B cell (primary cell): ENCODE measurements at regions not wholly inside any gene's neighbourhood (a gene's known extent, or its start where the extent isn't known, plus 50 kb on each side); places are given as distances from the start of the nearest gene placed in this dataset.

Source experiments
- ATAC-seq: fragments of 200-7000 bp; cut with Tn5 transposase; one replicate; pipeline ENCODE4 v1.10.0; 2021; ENCODE audit warnings: low read depth, mild to moderate bottlenecking, moderate number of reproducible peaks, moderate library complexity
- CTCF ChIA-PET: fragments of 350-600 bp; sonication (Branson Sonifier 250); formaldehyde crosslinking; loops from one replicate; lab custom pipeline; 2021; ENCODE audit warnings: antibody characterized with exemption, inconsistent platforms; lab: Charles Lee
- POLR2A ChIA-PET: fragments of 350-600 bp; sonication (Branson Sonifier 250); formaldehyde crosslinking; loops from one replicate; lab custom pipeline; 2021; ENCODE audit warnings: antibody characterized with exemption; lab: Charles Lee
- DNase-seq: peaks from one replicate; pipeline ENCODE4 v3.0.0; 2013
- H2AFZ ChIP-seq: 2 replicates; pipeline ENCODE4 v1.6.1; 2012; ENCODE audit warnings: mild to moderate bottlenecking, low read depth, low read length; ENCODE audit not compliant: insufficient read depth, poor library complexity, severe bottlenecking
- H3K27ac ChIP-seq, 2 donors: 1 replicate in 1 of 2; 2 replicates in 1 of 2; pipeline ENCODE4 v1.5.1; 2012 to 2013; ENCODE audit warnings: low read length in 2 of 2, mild to moderate bottlenecking in 2 of 2, moderate library complexity in 1 of 2
- H3K27me3 ChIP-seq, 4 experiments: fragments of 200-600 bp in 1 of 4; sonication (generic) in 1 of 4; replicated peaks in 1 of 4; 1 replicate in 2 of 4; 2 replicates in 2 of 4; pipeline versions ENCODE4 v1.6.1 to v1.7.0; 2013 to 2016; ENCODE audit warnings: low read length in 3 of 4, mild to moderate bottlenecking in 2 of 4, mixed read lengths in 1 of 4, moderate library complexity in 1 of 4; ENCODE audit not compliant: insufficient read depth in 4 of 4, control insufficient read depth in 3 of 4; ENCODE audit errors: control extremely low read depth in 1 of 4
- H3K36me3 ChIP-seq, 2 experiments: replicated peaks in 1 of 2; 1 replicate in 1 of 2; 2 replicates in 1 of 2; pipeline versions ENCODE4 v1.6.1 to v1.7.1; 2013; ENCODE audit warnings: low read length in 1 of 2; ENCODE audit not compliant: insufficient read depth in 2 of 2, control insufficient read depth in 1 of 2; ENCODE audit errors: control extremely low read depth in 1 of 2, extremely low read depth in 1 of 2
- H3K4me1 ChIP-seq, 2 donors: fragments of 200-600 bp in 1 of 2; sonication (generic) in 1 of 2; 1 replicate in 1 of 2; 2 replicates in 1 of 2; pipeline versions ENCODE4 v1.5.1 to v1.6.1; 2013 to 2017; ENCODE audit warnings: low read length in 2 of 2; ENCODE audit not compliant: control insufficient read depth in 2 of 2, insufficient read depth in 2 of 2
- H3K4me2 ChIP-seq: replicated peaks from 2 replicates; pipeline ENCODE3; 2012; ENCODE audit warnings: mild to moderate bottlenecking, low read depth, low read length; ENCODE audit not compliant: poor library complexity, severe bottlenecking
- H3K4me3 ChIP-seq, 5 experiments: fragments of 200-600 bp in 1 of 5; sonication (generic) in 1 of 5; 1 replicate in 3 of 5; 2 replicates in 2 of 5; pipeline versions ENCODE4 v1.5.1 to v1.7.0; 2011 to 2016; ENCODE audit warnings: low read length in 4 of 5, mild to moderate bottlenecking in 4 of 5, low read depth in 2 of 5, control low read depth in 1 of 5, moderate library complexity in 1 of 5; ENCODE audit not compliant: insufficient read depth in 1 of 5; ENCODE audit errors: control extremely low read depth in 1 of 5, extremely low read depth in 1 of 5
- H3K79me2 ChIP-seq: fragments of 200-600 bp; sonication (generic); one replicate; pipeline ENCODE4 v1.6.0; 2016; ENCODE audit warnings: low read length; ENCODE audit not compliant: control insufficient read depth, insufficient read depth
- H3K9ac ChIP-seq: fragments of 200-600 bp; sonication (generic); 2 replicates; pipeline ENCODE4 v1.6.1; 2017; ENCODE audit warnings: mild to moderate bottlenecking, low read length, moderate library complexity
- H3K9me3 ChIP-seq, 3 donors: one replicate each; pipeline versions ENCODE4 v1.6.1 to v1.7.1; 2013; ENCODE audit warnings: low read length in 2 of 3; ENCODE audit not compliant: control insufficient read depth in 2 of 3, insufficient read depth in 1 of 3; ENCODE audit errors: control extremely low read depth in 1 of 3
- H4K20me1 ChIP-seq: 2 replicates; pipeline ENCODE4 v1.6.0; 2012; ENCODE audit warnings: mild to moderate bottlenecking, low read length; ENCODE audit not compliant: insufficient read depth, control insufficient read depth, poor library complexity, severe bottlenecking
- H3K27ac Mint-ChIP-seq: one replicate; pipeline ENCODE4 v1.8.0; 2021; ENCODE audit warnings: mixed read lengths
- H3K27me3 Mint-ChIP-seq: one replicate; pipeline ENCODE4 v1.8.0; 2021; ENCODE audit warnings: mixed read lengths
- H3K4me1 Mint-ChIP-seq: one replicate; pipeline ENCODE4 v1.8.0; 2021; ENCODE audit warnings: mixed read lengths
- H3K4me3 Mint-ChIP-seq: one replicate; pipeline ENCODE4 v1.8.0; 2021; ENCODE audit warnings: mixed read lengths
- H3K9me3 Mint-ChIP-seq: one replicate; pipeline ENCODE4 v1.8.0; 2022; ENCODE audit warnings: mixed read lengths; ENCODE audit not compliant: insufficient read depth
- CTCF ChIP-seq: fragments of 200-600 bp; IDR thresholded peaks from one replicate; pipeline ENCODE4 v1.8.0; 2022; ENCODE audit warnings: antibody characterized with exemption, mild to moderate bottlenecking
- EZH2 ChIP-seq: IDR thresholded peaks from 2 replicates; pipeline ENCODE4 v1.6.1; 2012; ENCODE audit warnings: borderline replicate concordance, low read depth, mild to moderate bottlenecking, moderate library complexity, low read length; ENCODE audit not compliant: insufficient read depth, poor library complexity, severe bottlenecking
- WGBS: methylation state at CpG from one replicate; pipeline ENCODE4 v1.1.5; 2013; ENCODE audit warnings: missing lambda C conversion rate; ENCODE audit not compliant: insufficient coverage; 5-methylcytosine and 5-hydroxymethylcytosine counted together
- intact Hi-C: fragments of 100-400 bp; cut with micrococcal nuclease; formaldehyde crosslinking; loops from one replicate; pipeline ENCODE4 v1.10.0; 2022

DNA sequence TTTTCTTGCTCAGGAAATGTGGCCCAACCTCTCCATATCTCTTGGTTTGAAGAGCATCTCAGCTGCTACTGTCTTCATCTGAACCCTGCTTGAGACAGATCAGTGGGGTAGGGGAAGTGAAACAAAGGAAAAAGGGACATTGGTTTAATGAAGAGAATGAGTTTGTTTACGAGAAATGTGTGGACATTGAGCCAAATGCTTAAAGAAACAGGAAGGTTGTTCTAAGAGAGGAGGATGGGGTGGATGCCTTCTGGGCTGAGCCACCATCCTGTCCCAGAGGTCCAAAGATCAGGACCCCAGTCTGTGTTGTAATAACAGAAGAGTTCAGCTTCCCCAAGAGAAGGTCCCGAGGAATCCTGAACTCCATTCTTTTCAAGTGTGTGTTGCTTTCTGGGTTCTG lies 369.7 kb downstream of the INSC start:
- H2AFZ ChIP-seq = no peak overlapping the region
- no peaks in the 10 kb centered on the region for H3K27me3 Mint-ChIP-seq
- ChIA-PET CTCF (no interaction called here), POLR2A (no interaction called here)
- no peaks in the 10 kb centered on the region for H4K20me1 ChIP-seq
- no peaks in the 10 kb centered on the region for H3K36me3 ChIP-seq
- no peak overlapping the region for H3K9ac ChIP-seq
- no peak overlapping the region for H3K4me3 ChIP-seq
- TF ChIP-seq EZH2 (no peak), CTCF (no peak)
- no peak for DNase-seq
- H3K79me2 ChIP-seq = no peaks in the 10 kb centered on the region
- H3K4me3 Mint-ChIP-seq = no peak overlapping the region
- no peaks in the 10 kb centered on the region for H3K4me1 ChIP-seq
- intact Hi-C loops = no loop called here
- H3K27me3 ChIP-seq = no peaks in the 10 kb centered on the region
- H3K4me1 Mint-ChIP-seq = no peaks in the 10 kb centered on the region
- H3K27ac Mint-ChIP-seq = no peak overlapping the region
- H3K27ac ChIP-seq = no peak overlapping the region
- no peaks in the 10 kb centered on the region for H3K9me3 Mint-ChIP-seq
- no peak for ATAC-seq
- WGBS = 77% methylated on average over 2 of the region's 2 CpGs
- peaks cover 0 to 2% (median 0%) of the 10 kb centered on the region in 3 donors for H3K9me3 ChIP-seq
- H3K4me2 ChIP-seq = no peak overlapping the region

- Histone ChIP-seq H3K4me1 (no peaks in the 10 kb centered on the region), H3K4me3 (no peak overlapping the region), H3K27me3 (no peaks in the 10 kb centered on the region), H3K79me2 (no peaks in the 10 kb centered on the region), H2AFZ (no peak overlapping the region), H3K9me3 (peaks cover 0 to 2% (median 0%) of the 10 kb centered on the region in 3 donors), H3K4me2 (no peak overlapping the region), H3K36me3 (no peaks in the 10 kb centered on the region), H4K20me1 (no peaks in the 10 kb centered on the region), H3K9ac (no peak overlapping the region), H3K27ac (no peak overlapping the region)
- Mint-ChIP-seq H3K27ac (no peak overlapping the region), H3K4me1 (no peaks in the 10 kb centered on the region), H3K4me3 (no peak overlapping the region), H3K9me3 (no peaks in the 10 kb centered on the region), H3K27me3 (no peaks in the 10 kb centered on the region)
- ChIA-PET POLR2A (no interaction called here), CTCF (no interaction called here)
- intact Hi-C loops = no loop called here
- ATAC-seq = no peak
- WGBS = no CpG with 5 or more reads among the region's 2 CpGs
- TF ChIP-seq CTCF (no peak), EZH2 (no peak)
- DNase-seq = no peak
Observed at GRCh38 chr11:15485432-15485831, 370.7 kb downstream of the INSC start.
